HCT116 (cell line): ENCODE measurements at regions not wholly inside any gene's neighbourhood (a gene's known extent, or its start where the extent isn't known, plus 50 kb on each side); places are given as distances from the start of the nearest gene placed in this dataset.

Experiments used
- ATAC-seq: fragments of 200-7000 bp; cut with Tn5 transposase; 2 replicates; pipeline ENCODE4 v1.9.1; 2020; ENCODE audit warnings: mild to moderate bottlenecking, moderate library complexity
- BruUV-seq: library from RNA; stranded (reverse); fragments of 400-500 nt; replicated peaks from 2 replicates; lab custom pipeline; 2021; lab: Mats Ljungman, UMichigan
- CTCF ChIA-PET: fragments of 300-600 bp; sonication (Branson Sonifier 250); formaldehyde crosslinking; loops from one replicate; lab custom pipeline; 2021; ENCODE audit warnings: antibody characterized with exemption; lab: Charles Lee
- POLR2A ChIA-PET: fragments of 300-600, 350-600 bp; sonication (Branson Sonifier 250); formaldehyde crosslinking; loops from one replicate; lab custom pipeline; 2021; ENCODE audit warnings: antibody characterized with exemption; lab: Charles Lee
- RAD21 ChIA-PET, 2 experiments: fragments of 300-600 bp; sonication (Branson Sonifier 250); formaldehyde crosslinking; loops; one replicate each; lab custom pipeline; 2023; ENCODE audit warnings: low total read pairs in 2 of 2; ENCODE audit not compliant: uncharacterized antibody in 2 of 2, unreplicated experiment in 2 of 2, low non-redundant PET in 1 of 2; lab: Charles Lee
- DNase-seq: peaks from one replicate; pipeline ENCODE4 v3.0.0-alpha.2; 2010; ENCODE audit warnings: low read depth, low spot score
- H2AFZ ChIP-seq: fragments of 200-600 bp; shearing (Covaris generic), sonication (generic); 2 replicates; pipeline ENCODE4 v1.6.1; 2017; ENCODE audit warnings: low read depth, mixed run types, mixed read lengths, antibody characterized with exemption, low read length; ENCODE audit not compliant: poor library complexity, severe bottlenecking
- H3K27ac ChIP-seq: 2 replicates; pipeline ENCODE4 v1.5.1; 2012; ENCODE audit warnings: low read depth, low read length
- H3K27me3 ChIP-seq: fragments of 200-600 bp; sonication (generic); 2 replicates; pipeline ENCODE4 v1.6.1; 2016; ENCODE audit warnings: mixed run types, low read length, mixed read lengths; ENCODE audit not compliant: insufficient read depth
- H3K36me3 ChIP-seq, 2 experiments: fragments of 200-500 bp in 1 of 2; fragments of 200-600 bp in 1 of 2; sonication (Bioruptor generic) in 1 of 2; sonication (generic) in 1 of 2; 2 replicates each; pipeline versions ENCODE4 v1.5.1 to v1.6.1; 2014 to 2016; ENCODE audit warnings: low read length in 2 of 2, inconsistent platforms in 1 of 2, mixed read lengths in 1 of 2, mixed run types in 1 of 2; ENCODE audit not compliant: insufficient read depth in 2 of 2, control insufficient read depth in 1 of 2
- H3K4me1 ChIP-seq, 2 experiments: fragments of 200-600 bp in 1 of 2; sonication (generic) in 1 of 2; 2 replicates each; pipeline versions ENCODE4 v1.5.1 to v1.6.1; 2012 to 2017; ENCODE audit warnings: low read length in 2 of 2, inconsistent platforms in 1 of 2, mild to moderate bottlenecking in 1 of 2, mixed read lengths in 1 of 2, mixed run types in 1 of 2, moderate library complexity in 1 of 2; ENCODE audit not compliant: insufficient read depth in 2 of 2, control insufficient read depth in 1 of 2
- H3K4me2 ChIP-seq: fragments of 200-600 bp; sonication (generic); 2 replicates; pipeline ENCODE4 v1.6.1; 2017; ENCODE audit warnings: mixed run types, low read length, mixed read lengths
- H3K4me3 ChIP-seq, 2 experiments: fragments of 200-600 bp in 1 of 2; sonication (generic) in 1 of 2; replicated peaks in 1 of 2; 2 replicates each; pipeline ENCODE4 v1.5.1; 2011 to 2016; ENCODE audit warnings: low read length in 2 of 2, control low read depth in 1 of 2, low read depth in 1 of 2, mild to moderate bottlenecking in 1 of 2, mixed read lengths in 1 of 2, mixed run types in 1 of 2
- H3K79me2 ChIP-seq: fragments of 200-600 bp; sonication (generic); 2 replicates; pipeline ENCODE4 v1.6.1; 2017; ENCODE audit warnings: mild to moderate bottlenecking, mixed run types, low read length, moderate library complexity, mixed read lengths; ENCODE audit not compliant: insufficient read depth
- H3K9ac ChIP-seq: fragments of 200-600 bp; sonication (generic); 2 replicates; pipeline ENCODE4 v1.6.1; 2016; ENCODE audit warnings: low read length, mixed read lengths
- H3K9me2 ChIP-seq: fragments of 200-600 bp; sonication (generic), shearing (Covaris generic); 2 replicates; pipeline ENCODE4 v1.6.1; 2017; ENCODE audit warnings: mixed run types, mild to moderate bottlenecking, moderate library complexity; ENCODE audit not compliant: insufficient read depth
- H3K9me3 ChIP-seq, 2 experiments: fragments of 200-500 bp in 1 of 2; fragments of 200-600 bp in 1 of 2; sonication (Bioruptor generic) in 1 of 2; sonication (generic) in 1 of 2; 2 replicates each; pipeline ENCODE4 v1.6.1; 2014 to 2017; ENCODE audit warnings: low read length in 2 of 2, mixed read lengths in 2 of 2, inconsistent platforms in 1 of 2, low read depth in 1 of 2, mild to moderate bottlenecking in 1 of 2, mixed run types in 1 of 2, moderate library complexity in 1 of 2; ENCODE audit not compliant: control insufficient read depth in 1 of 2, insufficient read depth in 1 of 2
- H4K20me1 ChIP-seq: fragments of 200-600 bp; sonication (generic), shearing (Covaris generic); 2 replicates; pipeline ENCODE4 v1.6.1; 2017; ENCODE audit warnings: mixed run types, mild to moderate bottlenecking, moderate library complexity; ENCODE audit not compliant: insufficient read depth
- CBX3 ChIP-seq: IDR thresholded peaks from 2 replicates; pipeline ENCODE4 v1.6.1; 2012; ENCODE audit warnings: low read depth
- CEBPB ChIP-seq: IDR thresholded peaks from 2 replicates; pipeline ENCODE4 v1.6.1; 2012; ENCODE audit warnings: low read depth
- EGR1 ChIP-seq: IDR thresholded peaks from 2 replicates; pipeline ENCODE4 v1.6.1; 2012; ENCODE audit warnings: low read depth
- ELF1 ChIP-seq: IDR thresholded peaks from 2 replicates; pipeline ENCODE4 v1.6.1; 2012; ENCODE audit warnings: low read depth, borderline replicate concordance
- EZH2 ChIP-seq: fragments of 200-600 bp; sonication (generic); IDR thresholded peaks from 2 replicates; pipeline ENCODE4 v1.6.1; 2017; ENCODE audit warnings: antibody characterized with exemption, mixed run types
- FOSL1 ChIP-seq: IDR thresholded peaks from 2 replicates; pipeline ENCODE4 v1.6.1; 2012; ENCODE audit warnings: low read depth
- JUND ChIP-seq: IDR thresholded peaks from 2 replicates; pipeline ENCODE4 v1.6.1; 2012
- MAX ChIP-seq: IDR thresholded peaks from 2 replicates; pipeline ENCODE4 v1.6.1; 2012
- POLR2AphosphoS5 ChIP-seq: IDR thresholded peaks from 2 replicates; pipeline ENCODE4 v1.6.1; 2011; ENCODE audit warnings: mild to moderate bottlenecking, low read depth, low read length, moderate library complexity
- SP1 ChIP-seq: IDR thresholded peaks from 2 replicates; pipeline ENCODE4 v1.6.1; 2012; ENCODE audit warnings: low read depth
- SRF ChIP-seq: IDR thresholded peaks from 2 replicates; pipeline ENCODE4 v1.6.1; 2012; ENCODE audit warnings: low read depth
- TCF7L2 ChIP-seq: IDR thresholded peaks from 2 replicates; pipeline ENCODE4 v1.7.0; 2011; ENCODE audit warnings: borderline replicate concordance, inconsistent platforms; ENCODE audit not compliant: insufficient read depth, insufficient read length; ENCODE audit errors: extremely low read depth
- ZNF274 ChIP-seq: fragments of 200-500 bp; sonication (Bioruptor generic); IDR thresholded peaks from 2 replicates; pipeline ENCODE4 v1.6.1; 2014; ENCODE audit warnings: mild to moderate bottlenecking, low read depth, low read length, inconsistent platforms
- intact Hi-C: fragments of 100-400 bp; cut with micrococcal nuclease; formaldehyde crosslinking; loops from 2 replicates; pipeline ENCODE4 v1.10.0; 2022
- TF ChIP-seq, protein P1 (sequence below): IDR thresholded peaks from 2 replicates; pipeline ENCODE4 v1.6.1; 2012; ENCODE audit warnings: low read depth
- TF ChIP-seq, protein P2 (sequence below), 3 experiments: fragments of 200-600 bp in 1 of 3; sonication (generic) in 1 of 3; IDR thresholded peaks in 2 of 3; conservative IDR thresholded peaks in 1 of 3; 2 replicates each; pipeline ENCODE4 v1.5.1; 2012 to 2017; ENCODE audit warnings: low read depth in 2 of 3, low read length in 2 of 3, antibody characterized with exemption in 1 of 3, borderline replicate concordance in 1 of 3, control low read depth in 1 of 3, mild to moderate bottlenecking in 1 of 3, mixed read lengths in 1 of 3, mixed run types in 1 of 3, moderate library complexity in 1 of 3; ENCODE audit not compliant: insufficient read depth in 1 of 3

- BruUV-seq, result no TSS peak
- ChIA-PET RAD21 (no interaction called here), POLR2A (no interaction called here), CTCF (no interaction called here)
- DNase-seq (no peak), ATAC-seq (no peak)
- intact Hi-C loops, result no loop called here
- Histone ChIP-seq H3K27ac (no peak overlapping the region), H3K79me2 (no peaks in the 10 kb centered on the region), H3K4me2 (no peak overlapping the region), H3K9ac (no peak overlapping the region), H3K4me1 (no peaks in the 10 kb centered on the region), H3K36me3 (no peaks in the 10 kb centered on the region), H3K9me3 (no peaks in the 10 kb centered on the region), H3K27me3 (no peaks in the 10 kb centered on the region), H4K20me1 (no peaks in the 10 kb centered on the region), H3K9me2 (no peaks in the 10 kb centered on the region), H3K4me3 (no peak overlapping the region), H2AFZ (no peak overlapping the region)
- no peak for TF ChIP-seq ELF1
- TF ChIP-seq POLR2AphosphoS5, result no peak
- TF ChIP-seq FOSL1, result no peak
- TF ChIP-seq CEBPB, result no peak
- TF ChIP-seq JUND, result no peak
- TF ChIP-seq, protein P1, sequence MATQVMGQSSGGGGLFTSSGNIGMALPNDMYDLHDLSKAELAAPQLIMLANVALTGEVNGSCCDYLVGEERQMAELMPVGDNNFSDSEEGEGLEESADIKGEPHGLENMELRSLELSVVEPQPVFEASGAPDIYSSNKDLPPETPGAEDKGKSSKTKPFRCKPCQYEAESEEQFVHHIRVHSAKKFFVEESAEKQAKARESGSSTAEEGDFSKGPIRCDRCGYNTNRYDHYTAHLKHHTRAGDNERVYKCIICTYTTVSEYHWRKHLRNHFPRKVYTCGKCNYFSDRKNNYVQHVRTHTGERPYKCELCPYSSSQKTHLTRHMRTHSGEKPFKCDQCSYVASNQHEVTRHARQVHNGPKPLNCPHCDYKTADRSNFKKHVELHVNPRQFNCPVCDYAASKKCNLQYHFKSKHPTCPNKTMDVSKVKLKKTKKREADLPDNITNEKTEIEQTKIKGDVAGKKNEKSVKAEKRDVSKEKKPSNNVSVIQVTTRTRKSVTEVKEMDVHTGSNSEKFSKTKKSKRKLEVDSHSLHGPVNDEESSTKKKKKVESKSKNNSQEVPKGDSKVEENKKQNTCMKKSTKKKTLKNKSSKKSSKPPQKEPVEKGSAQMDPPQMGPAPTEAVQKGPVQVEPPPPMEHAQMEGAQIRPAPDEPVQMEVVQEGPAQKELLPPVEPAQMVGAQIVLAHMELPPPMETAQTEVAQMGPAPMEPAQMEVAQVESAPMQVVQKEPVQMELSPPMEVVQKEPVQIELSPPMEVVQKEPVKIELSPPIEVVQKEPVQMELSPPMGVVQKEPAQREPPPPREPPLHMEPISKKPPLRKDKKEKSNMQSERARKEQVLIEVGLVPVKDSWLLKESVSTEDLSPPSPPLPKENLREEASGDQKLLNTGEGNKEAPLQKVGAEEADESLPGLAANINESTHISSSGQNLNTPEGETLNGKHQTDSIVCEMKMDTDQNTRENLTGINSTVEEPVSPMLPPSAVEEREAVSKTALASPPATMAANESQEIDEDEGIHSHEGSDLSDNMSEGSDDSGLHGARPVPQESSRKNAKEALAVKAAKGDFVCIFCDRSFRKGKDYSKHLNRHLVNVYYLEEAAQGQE, result no peak
- TF ChIP-seq ZNF274, result no peak
- TF ChIP-seq, protein P2, sequence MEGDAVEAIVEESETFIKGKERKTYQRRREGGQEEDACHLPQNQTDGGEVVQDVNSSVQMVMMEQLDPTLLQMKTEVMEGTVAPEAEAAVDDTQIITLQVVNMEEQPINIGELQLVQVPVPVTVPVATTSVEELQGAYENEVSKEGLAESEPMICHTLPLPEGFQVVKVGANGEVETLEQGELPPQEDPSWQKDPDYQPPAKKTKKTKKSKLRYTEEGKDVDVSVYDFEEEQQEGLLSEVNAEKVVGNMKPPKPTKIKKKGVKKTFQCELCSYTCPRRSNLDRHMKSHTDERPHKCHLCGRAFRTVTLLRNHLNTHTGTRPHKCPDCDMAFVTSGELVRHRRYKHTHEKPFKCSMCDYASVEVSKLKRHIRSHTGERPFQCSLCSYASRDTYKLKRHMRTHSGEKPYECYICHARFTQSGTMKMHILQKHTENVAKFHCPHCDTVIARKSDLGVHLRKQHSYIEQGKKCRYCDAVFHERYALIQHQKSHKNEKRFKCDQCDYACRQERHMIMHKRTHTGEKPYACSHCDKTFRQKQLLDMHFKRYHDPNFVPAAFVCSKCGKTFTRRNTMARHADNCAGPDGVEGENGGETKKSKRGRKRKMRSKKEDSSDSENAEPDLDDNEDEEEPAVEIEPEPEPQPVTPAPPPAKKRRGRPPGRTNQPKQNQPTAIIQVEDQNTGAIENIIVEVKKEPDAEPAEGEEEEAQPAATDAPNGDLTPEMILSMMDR (IDR thresholded peaks at IDR 0.05 in 2 of 3, conservative IDR thresholded peaks at IDR 0.05 in 1 of 3; ENCODE audit: borderline replicate concordance in 1 of 3, insufficient read depth in 1 of 3, low read depth in 2 of 3, low read length in 2 of 3), result no peak
- TF ChIP-seq EGR1, result no peak
- no peak for TF ChIP-seq EZH2
- no peak for TF ChIP-seq CBX3
- TF ChIP-seq MAX, result no peak
- no peak for TF ChIP-seq SP1
- TF ChIP-seq TCF7L2, result no peak
- TF ChIP-seq SRF, result no peak
Observed at GRCh38 chr7:117961235-117961634, 88.0 kb upstream of the CTTNBP2 start.
